GM23338 (cell line): ENCODE measurements at regions not wholly inside any gene's neighbourhood (a gene's known extent, or its start where the extent isn't known, plus 50 kb on each side); places are given as distances from the start of the nearest gene placed in this dataset.

ENCODE experiments used
- ATAC-seq: fragments of 200-7000 bp; cut with Tn5 transposase; 3 replicates; pipeline ENCODE4 v1.9.1; 2020
- DNase-seq: peaks from one replicate; pipeline ENCODE4 v3.0.0-alpha.2; 2015; ENCODE audit warnings: low spot score
- H2AFZ ChIP-seq: fragments of 200-600 bp; sonication (generic); 2 replicates; pipeline ENCODE4 v1.8.0; 2016; ENCODE audit warnings: antibody characterized with exemption, mild to moderate bottlenecking, moderate library complexity
- H3F3A ChIP-seq: fragments of 200-600 bp; sonication (generic); replicated peaks from 2 replicates; pipeline ENCODE4 v1.8.0; 2017; ENCODE audit warnings: antibody characterized with exemption, mixed run types, low read depth
- H3K27ac ChIP-seq: fragments of 200-600 bp; sonication (generic); 2 replicates; pipeline ENCODE4 v1.6.1; 2016; ENCODE audit warnings: low read depth
- H3K27me3 ChIP-seq: fragments of 200-600 bp; sonication (generic); 2 replicates; pipeline ENCODE4 v1.8.0; 2016; ENCODE audit warnings: mild to moderate bottlenecking, mixed run types, moderate library complexity; ENCODE audit not compliant: insufficient read depth
- H3K36me3 ChIP-seq: fragments of 200-600 bp; sonication (generic); 2 replicates; pipeline ENCODE4 v1.8.0; 2016; ENCODE audit warnings: mild to moderate bottlenecking; ENCODE audit not compliant: insufficient read depth
- H3K4me1 ChIP-seq: fragments of 200-600 bp; sonication (generic); 2 replicates; pipeline ENCODE4 v1.8.0; 2016; ENCODE audit warnings: mild to moderate bottlenecking, moderate library complexity; ENCODE audit not compliant: insufficient read depth
- H3K4me2 ChIP-seq: fragments of 200-600 bp; sonication (generic); 2 replicates; pipeline ENCODE4 v1.7.1; 2017; ENCODE audit warnings: mixed run types
- H3K4me3 ChIP-seq: fragments of 200-600 bp; sonication (generic); 2 replicates; pipeline ENCODE4 v1.6.1; 2016; ENCODE audit warnings: mixed run types
- H3K79me2 ChIP-seq: fragments of 200-600 bp; sonication (generic); replicated peaks from 2 replicates; pipeline ENCODE4 v1.8.0; 2017; ENCODE audit warnings: mild to moderate bottlenecking; ENCODE audit not compliant: insufficient read depth
- H3K9me2 ChIP-seq: fragments of 200-600 bp; sonication (generic); 2 replicates; pipeline ENCODE4 v1.8.0; 2017; ENCODE audit not compliant: insufficient read depth
- H4K20me1 ChIP-seq: fragments of 200-600 bp; sonication (generic); replicated peaks from 2 replicates; pipeline ENCODE4 v1.8.0; 2017; ENCODE audit warnings: mild to moderate bottlenecking; ENCODE audit not compliant: insufficient read depth
- H3K27ac Mint-ChIP-seq: 2 replicates; pipeline ENCODE4 v1.8.0; 2020; ENCODE audit warnings: inconsistent platforms, mild to moderate bottlenecking, moderate library complexity, mixed read lengths
- H3K27me3 Mint-ChIP-seq: 3 replicates; pipeline ENCODE4 v1.8.0; 2022; ENCODE audit warnings: low read depth, mild to moderate bottlenecking, moderate library complexity, mixed read lengths, inconsistent platforms; ENCODE audit not compliant: insufficient read depth, poor library complexity
- H3K36me3 Mint-ChIP-seq: 3 replicates; pipeline ENCODE4 v1.8.0; 2021; ENCODE audit warnings: low read depth, mild to moderate bottlenecking, inconsistent platforms, moderate library complexity, mixed read lengths
- H3K4me1 Mint-ChIP-seq: 3 replicates; pipeline ENCODE4 v1.8.0; 2020; ENCODE audit warnings: mild to moderate bottlenecking, inconsistent platforms, mixed read lengths
- H3K4me3 Mint-ChIP-seq: 3 replicates; pipeline ENCODE4 v1.8.0; 2021; ENCODE audit warnings: moderate library complexity, mild to moderate bottlenecking, inconsistent platforms, mixed read lengths
- H3K9me3 Mint-ChIP-seq: 3 replicates; pipeline ENCODE4 v1.8.0; 2020; ENCODE audit warnings: moderate library complexity, mild to moderate bottlenecking, inconsistent platforms, mixed read lengths
- CREB1 ChIP-seq: fragments of 250-450 bp; sonication (Bioruptor Pico); IDR thresholded peaks from 2 replicates; pipeline ENCODE4 v1.5.0; 2020; ENCODE audit warnings: low read depth, mild to moderate bottlenecking, moderate library complexity
- CTCF ChIP-seq, 2 experiments: fragments of 200-600 bp in 1 of 2; sonication (generic) in 1 of 2; conservative IDR thresholded peaks; 2 replicates each; pipeline versions ENCODE4 v1.5.1 to v1.6.1; 2016 to 2017; ENCODE audit warnings: antibody characterized with exemption in 2 of 2, low read depth in 2 of 2, mild to moderate bottlenecking in 2 of 2, moderate library complexity in 1 of 2
- JUNB ChIP-seq: IDR thresholded peaks from one replicate; pipeline ENCODE4 v1.6.1; 2016; ENCODE audit warnings: antibody characterized with exemption; ENCODE audit not compliant: unreplicated experiment
- NANOG ChIP-seq: IDR thresholded peaks from 2 replicates; pipeline ENCODE4 v1.6.1; 2016; ENCODE audit warnings: antibody characterized with exemption, borderline replicate concordance
- POLR2AphosphoS5 ChIP-seq: IDR thresholded peaks from 2 replicates; pipeline ENCODE4 v1.6.1; 2016; ENCODE audit warnings: antibody characterized with exemption, low read depth
- ZNF462 ChIP-seq: fragments of 250-450 bp; sonication (Bioruptor Pico); IDR thresholded peaks from 2 replicates; pipeline ENCODE4 v1.5.0; 2020; ENCODE audit warnings: mild to moderate bottlenecking, moderate library complexity

- no peak for TF ChIP-seq ZNF462 (CRISPR knock-in tag)
These were observed 85.3 kb upstream of the ATP2B1 start (continued) for GRCh38 chr12:89793946-89794345.

GRCh38 chr12:89791286-89791685 is 82.6 kb upstream of the ATP2B1 start:
- H3K4me2 ChIP-seq, result no peak overlapping the region
- ATAC-seq (no peak), DNase-seq (no peak)
- no peaks in the 10 kb centered on the region for H3F3A ChIP-seq
- no peaks in the 10 kb centered on the region for H3K4me1 Mint-ChIP-seq
- no peak overlapping the region for H2AFZ ChIP-seq
- no peak overlapping the region for H3K4me3 Mint-ChIP-seq
- no peaks in the 10 kb centered on the region for H3K9me2 ChIP-seq
- no peaks in the 10 kb centered on the region for H4K20me1 ChIP-seq
- no peak overlapping the region for H3K27ac ChIP-seq
- no peaks in the 10 kb centered on the region for H3K36me3 ChIP-seq
- H3K36me3 Mint-ChIP-seq, result peaks cover 8% of the 10 kb centered on the region; the same call in 2 of the 3 replicates
- H3K27ac Mint-ChIP-seq, result no peak overlapping the region
- no peaks in the 10 kb centered on the region for H3K27me3 Mint-ChIP-seq
- no peaks in the 10 kb centered on the region for H3K4me1 ChIP-seq
- no peak overlapping the region for H3K4me3 ChIP-seq
- H3K27me3 ChIP-seq, result no peaks in the 10 kb centered on the region
- peaks cover 12% of the 10 kb centered on the region for H3K9me3 Mint-ChIP-seq
- H3K79me2 ChIP-seq, result no peaks in the 10 kb centered on the region
- TF ChIP-seq CREB1 (CRISPR knock-in tag), result no peak
- peak in 1 of 2 experiments; percentile 11; a peak in 1 of 4 replicates for TF ChIP-seq CTCF (conservative IDR thresholded peaks at IDR 0.05; ENCODE audit: low read depth in 2 of 2)
- TF ChIP-seq JUNB, result no peak
- no peak for TF ChIP-seq ZNF462 (CRISPR knock-in tag)
- no peak for TF ChIP-seq NANOG
- no peak for TF ChIP-seq POLR2AphosphoS5
